MM.1S (cell line): ENCODE measurements at regions not wholly inside any gene's neighbourhood (a gene's known extent, or its start where the extent isn't known, plus 50 kb on each side); places are given as distances from the start of the nearest gene placed in this dataset.

Experiments
- CTCF ChIP-seq: fragments of 300-600 bp; sonication (generic); IDR thresholded peaks from 2 replicates; pipeline ENCODE4 v1.5.1; 2016; ENCODE audit warnings: antibody characterized with exemption, low read length, mixed read lengths
- EZH2 ChIP-seq: fragments of 300-600 bp; sonication (generic); optimal IDR thresholded peaks from 2 replicates; pipeline ENCODE3; 2017; ENCODE audit warnings: low read depth, mild to moderate bottlenecking, antibody characterized with exemption, low read length, mixed read lengths
- EZH2phosphoT487 ChIP-seq: fragments of 300-600 bp; sonication (generic); IDR thresholded peaks from 2 replicates; pipeline ENCODE4 v1.6.1; 2018; ENCODE audit warnings: antibody characterized with exemption, low read length

GRCh38 chr3:34239287-34239686 lies 440.9 kb downstream of the PDCD6IP start:
- TF ChIP-seq CTCF (no peak), EZH2 (no peak), EZH2phosphoT487 (no peak)
